Uterus (tissue), 2 donors: ENCODE measurements at regions not wholly inside any gene's neighbourhood (a gene's known extent, or its start where the extent isn't known, plus 50 kb on each side); places are given as distances from the start of the nearest gene placed in this dataset.

Experiments used
- POLR2A ChIP-seq, 2 donors: fragments of 450-650 bp; IDR thresholded peaks; one replicate each; pipeline ENCODE4 v1.6.1; 2016; ENCODE audit warnings: antibody characterized with exemption in 2 of 2, mild to moderate bottlenecking in 1 of 2, moderate library complexity in 1 of 2
- TF ChIP-seq, protein P1 (sequence below), 4 experiments: fragments of 200-600 bp in 2 of 4; fragments of 450-650 bp in 2 of 4; sonication (generic) in 2 of 4; IDR thresholded peaks; one replicate each; pipeline ENCODE4 v1.5.1; 2016 to 2019; ENCODE audit warnings: antibody characterized with exemption in 4 of 4, mild to moderate bottlenecking in 2 of 4, moderate library complexity in 1 of 4

DNA sequence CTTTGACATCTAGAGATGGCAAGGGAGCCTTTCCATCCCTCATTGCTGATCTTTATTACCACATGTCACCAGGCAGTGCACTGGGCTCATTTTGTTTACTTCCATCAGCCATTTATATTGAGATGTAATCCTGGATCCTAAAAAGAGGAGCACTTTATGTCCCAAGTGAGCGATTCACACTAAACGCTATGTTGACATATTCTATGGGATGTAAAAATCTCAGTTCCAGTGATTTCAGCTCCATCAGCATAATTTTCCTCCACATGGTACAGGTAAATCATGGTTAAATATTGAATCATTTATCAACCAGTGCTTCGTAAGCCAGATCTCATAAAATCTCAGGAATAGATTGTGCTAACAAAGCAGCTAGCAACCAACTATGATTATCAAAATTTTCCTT, 634.8 kb upstream of the PLXNA2 start:
- TF ChIP-seq, protein P1, sequence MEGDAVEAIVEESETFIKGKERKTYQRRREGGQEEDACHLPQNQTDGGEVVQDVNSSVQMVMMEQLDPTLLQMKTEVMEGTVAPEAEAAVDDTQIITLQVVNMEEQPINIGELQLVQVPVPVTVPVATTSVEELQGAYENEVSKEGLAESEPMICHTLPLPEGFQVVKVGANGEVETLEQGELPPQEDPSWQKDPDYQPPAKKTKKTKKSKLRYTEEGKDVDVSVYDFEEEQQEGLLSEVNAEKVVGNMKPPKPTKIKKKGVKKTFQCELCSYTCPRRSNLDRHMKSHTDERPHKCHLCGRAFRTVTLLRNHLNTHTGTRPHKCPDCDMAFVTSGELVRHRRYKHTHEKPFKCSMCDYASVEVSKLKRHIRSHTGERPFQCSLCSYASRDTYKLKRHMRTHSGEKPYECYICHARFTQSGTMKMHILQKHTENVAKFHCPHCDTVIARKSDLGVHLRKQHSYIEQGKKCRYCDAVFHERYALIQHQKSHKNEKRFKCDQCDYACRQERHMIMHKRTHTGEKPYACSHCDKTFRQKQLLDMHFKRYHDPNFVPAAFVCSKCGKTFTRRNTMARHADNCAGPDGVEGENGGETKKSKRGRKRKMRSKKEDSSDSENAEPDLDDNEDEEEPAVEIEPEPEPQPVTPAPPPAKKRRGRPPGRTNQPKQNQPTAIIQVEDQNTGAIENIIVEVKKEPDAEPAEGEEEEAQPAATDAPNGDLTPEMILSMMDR (IDR thresholded peaks at IDR 0.05) = no peak
- no peak for TF ChIP-seq POLR2A (IDR thresholded peaks at IDR 0.05)
